ENCODE measurements at regions not wholly inside any gene's neighbourhood (a gene's known extent, or its start where the extent isn't known, plus 50 kb on each side); places are given as distances from the start of the nearest gene placed in this dataset.

DNA sequence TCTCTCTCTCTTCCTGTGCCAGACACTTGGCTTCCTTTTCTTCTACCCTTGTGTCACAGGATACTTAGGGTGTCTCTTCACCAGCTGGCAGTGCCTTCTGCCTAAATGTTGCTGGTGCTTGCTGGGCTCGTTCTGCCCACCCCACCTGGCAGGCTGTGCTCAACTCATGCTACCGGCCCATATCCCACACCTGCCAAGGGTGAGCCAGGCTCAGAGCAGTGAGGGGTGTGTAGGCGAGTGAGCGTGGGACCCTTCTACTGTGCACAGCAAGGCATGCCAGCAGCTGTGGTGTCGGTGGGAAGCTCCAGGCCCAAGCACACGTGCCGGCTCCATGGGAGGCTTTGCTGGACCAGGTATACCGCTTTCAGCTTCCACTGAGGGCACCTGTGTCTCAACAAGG lies 1626.7 kb upstream of the ACO1 start:
- H3K4me3 ChIP-seq (ENCODE audit: low read depth, low read length), result no peak overlapping the region
- TF ChIP-seq, protein P1, sequence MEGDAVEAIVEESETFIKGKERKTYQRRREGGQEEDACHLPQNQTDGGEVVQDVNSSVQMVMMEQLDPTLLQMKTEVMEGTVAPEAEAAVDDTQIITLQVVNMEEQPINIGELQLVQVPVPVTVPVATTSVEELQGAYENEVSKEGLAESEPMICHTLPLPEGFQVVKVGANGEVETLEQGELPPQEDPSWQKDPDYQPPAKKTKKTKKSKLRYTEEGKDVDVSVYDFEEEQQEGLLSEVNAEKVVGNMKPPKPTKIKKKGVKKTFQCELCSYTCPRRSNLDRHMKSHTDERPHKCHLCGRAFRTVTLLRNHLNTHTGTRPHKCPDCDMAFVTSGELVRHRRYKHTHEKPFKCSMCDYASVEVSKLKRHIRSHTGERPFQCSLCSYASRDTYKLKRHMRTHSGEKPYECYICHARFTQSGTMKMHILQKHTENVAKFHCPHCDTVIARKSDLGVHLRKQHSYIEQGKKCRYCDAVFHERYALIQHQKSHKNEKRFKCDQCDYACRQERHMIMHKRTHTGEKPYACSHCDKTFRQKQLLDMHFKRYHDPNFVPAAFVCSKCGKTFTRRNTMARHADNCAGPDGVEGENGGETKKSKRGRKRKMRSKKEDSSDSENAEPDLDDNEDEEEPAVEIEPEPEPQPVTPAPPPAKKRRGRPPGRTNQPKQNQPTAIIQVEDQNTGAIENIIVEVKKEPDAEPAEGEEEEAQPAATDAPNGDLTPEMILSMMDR (conservative IDR thresholded peaks at IDR 0.05; ENCODE audit: low read depth, low read length), result no peak
- no peak for DNase-seq (ENCODE audit: low read depth)

DNA sequence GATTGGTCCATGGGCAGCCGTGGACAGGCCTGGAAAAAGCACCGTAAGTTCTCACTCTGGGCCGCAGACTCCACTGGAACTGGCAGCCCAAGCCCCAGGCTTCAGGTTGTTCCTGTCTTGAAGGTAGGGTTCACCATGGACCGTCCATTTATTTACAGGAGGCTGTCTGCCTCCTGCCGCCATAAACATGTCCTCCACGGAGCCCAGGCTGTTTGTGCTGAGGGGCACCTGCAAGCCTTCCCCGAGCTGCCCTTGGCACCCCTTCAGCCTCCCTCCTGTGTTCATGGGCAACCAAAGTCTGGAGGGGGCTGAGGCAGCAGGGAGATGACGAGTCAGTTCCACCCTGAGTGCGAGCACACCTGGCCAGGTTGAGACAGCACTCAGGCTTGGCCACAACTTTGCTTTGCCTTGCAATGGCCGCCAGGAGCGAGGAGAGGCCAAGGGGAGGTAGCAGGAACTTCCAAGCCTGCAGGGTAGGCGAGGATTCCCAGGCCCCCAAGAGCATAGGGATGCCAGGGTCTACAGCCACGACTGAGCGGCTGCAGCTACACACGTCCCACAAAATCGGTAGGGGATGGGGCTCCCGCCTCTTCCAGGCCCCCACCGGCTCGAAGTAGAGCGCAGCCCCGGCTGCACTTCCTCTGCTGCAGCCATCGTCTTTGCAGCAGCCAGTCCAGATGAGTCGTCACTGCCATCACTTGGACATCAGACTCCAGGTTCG lies 1625.6 kb upstream of the ACO1 start:
- H3K4me3 ChIP-seq (ENCODE audit: low read depth, low read length), result no peak overlapping the region
- DNase-seq (ENCODE audit: low read depth), result no peak
- TF ChIP-seq, protein P1 (conservative IDR thresholded peaks at IDR 0.05; ENCODE audit: low read depth, low read length), result no peak

DNA sequence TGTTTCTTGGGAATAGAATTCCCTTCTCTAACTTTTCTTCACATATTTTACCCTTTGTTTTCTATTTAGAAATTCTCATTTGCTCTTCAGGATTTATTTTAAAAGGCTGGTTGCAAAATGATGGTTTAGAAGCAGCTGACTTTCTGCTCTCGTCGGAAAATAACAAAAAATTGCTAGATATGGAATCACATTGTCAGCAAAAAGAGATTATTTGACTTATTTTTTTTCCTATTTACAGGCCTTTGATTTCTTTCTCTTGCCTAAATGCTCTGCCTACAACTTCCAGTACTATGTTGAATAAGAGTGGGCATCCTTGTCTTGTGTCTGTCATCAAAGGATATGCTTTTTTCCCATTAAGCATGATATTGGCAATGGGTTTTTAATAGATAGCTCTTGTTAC lies 1619.1 kb upstream of the ACO1 start:
- H3K4me3 ChIP-seq (ENCODE audit: low read depth, low read length), result no peak overlapping the region
- TF ChIP-seq, protein P1 (conservative IDR thresholded peaks at IDR 0.05; ENCODE audit: low read depth, low read length), result no peak
- DNase-seq (ENCODE audit: low read depth), result no peak

DNA sequence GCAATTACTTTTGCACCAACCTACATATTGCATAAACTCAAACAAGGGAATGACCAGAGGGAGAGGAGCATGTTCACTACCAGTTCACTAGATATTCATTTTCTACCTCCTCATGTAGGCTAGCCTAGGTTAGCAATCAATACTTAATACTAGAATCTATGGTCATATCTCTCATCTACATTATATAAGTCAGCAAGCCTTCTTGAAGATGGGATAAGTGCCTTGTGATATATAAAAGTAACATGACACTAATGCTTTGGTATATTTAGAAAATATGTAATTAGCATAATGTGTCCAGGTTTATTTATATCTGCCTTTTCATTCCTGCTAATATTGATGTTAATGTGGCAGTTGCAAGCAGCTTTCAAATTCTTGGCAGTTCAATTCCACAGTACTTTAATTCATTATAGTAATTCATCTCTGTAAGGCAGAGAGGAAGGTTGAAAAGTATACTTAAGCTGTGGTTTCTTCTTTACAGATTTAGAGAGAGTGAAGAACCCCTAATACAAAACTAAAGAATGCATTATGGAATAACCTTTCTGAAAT lies 1613.2 kb upstream of the ACO1 start:
- TF ChIP-seq, protein P1 (conservative IDR thresholded peaks at IDR 0.05; ENCODE audit: low read depth, low read length), result no peak
- no peak for DNase-seq (ENCODE audit: low read depth)
- no peak overlapping the region for H3K4me3 ChIP-seq (ENCODE audit: low read depth, low read length)

DNA sequence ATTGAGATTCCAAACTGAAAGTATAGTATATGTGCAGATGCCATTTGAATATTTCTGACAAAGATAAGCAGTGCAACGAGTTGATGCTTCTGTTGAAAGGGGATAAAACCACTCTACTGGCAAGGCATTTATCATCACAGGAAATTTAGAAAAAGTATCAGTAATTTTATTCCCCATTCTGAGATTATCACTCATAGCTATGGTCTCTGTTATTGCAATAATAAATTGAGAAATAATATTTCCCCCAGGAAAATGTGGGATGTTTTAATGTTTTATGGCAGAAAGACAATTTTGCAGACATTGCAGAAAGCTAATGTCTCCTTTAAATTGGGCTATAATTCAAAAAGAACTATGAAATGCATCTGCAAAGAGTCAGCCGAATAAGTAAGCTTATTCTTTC lies 1612.7 kb upstream of the ACO1 start:
- DNase-seq (ENCODE audit: low read depth), result no peak
- TF ChIP-seq, protein P1 (conservative IDR thresholded peaks at IDR 0.05; ENCODE audit: low read depth, low read length), result no peak
- no peak overlapping the region for H3K4me3 ChIP-seq (ENCODE audit: low read depth, low read length)

DNA sequence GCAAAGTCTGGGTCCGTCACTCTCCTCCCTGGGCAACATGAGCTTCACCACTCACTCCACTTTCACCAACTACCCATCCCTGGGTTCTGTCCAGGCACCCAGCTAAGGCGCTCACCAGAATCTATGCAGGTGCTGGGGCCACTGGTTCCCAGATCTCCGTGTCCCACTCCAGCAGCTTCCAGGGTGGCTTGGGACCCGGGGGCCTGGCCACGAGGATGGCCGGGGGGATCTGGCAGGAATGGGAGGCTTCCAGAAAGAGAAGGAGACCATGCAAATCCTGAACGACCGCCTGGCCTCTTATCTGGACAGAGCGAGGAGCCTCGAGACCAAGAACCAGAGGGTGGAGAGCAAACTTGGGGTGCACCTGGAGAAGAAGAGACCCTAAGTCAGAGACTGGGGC lies 1611.0 kb upstream of the ACO1 start:
- H3K4me3 ChIP-seq (ENCODE audit: low read depth, low read length), result no peak overlapping the region
- no peak for DNase-seq (ENCODE audit: low read depth)
- TF ChIP-seq, protein P1 (conservative IDR thresholded peaks at IDR 0.05; ENCODE audit: low read depth, low read length), result no peak

DNA sequence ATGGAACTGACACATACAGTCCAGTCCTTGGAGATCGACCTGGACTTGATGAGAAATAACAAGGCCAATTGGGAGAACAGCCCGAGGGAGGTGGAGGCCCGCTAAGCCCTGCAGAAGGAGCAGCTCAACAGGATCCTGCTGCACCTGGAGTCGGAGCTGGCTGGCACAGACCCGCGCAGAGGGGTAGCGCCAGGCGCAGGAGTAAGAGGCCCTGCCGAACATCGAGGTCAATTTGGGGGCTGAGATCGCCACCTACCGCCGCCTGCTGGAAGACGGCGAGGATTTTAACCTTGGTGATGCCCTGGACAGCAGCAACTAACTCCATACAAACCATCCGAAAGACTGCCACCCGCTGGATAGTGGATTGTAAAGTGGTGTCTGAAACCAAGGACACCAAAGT lies 1610.1 kb upstream of the ACO1 start:
- no peak overlapping the region for H3K4me3 ChIP-seq (ENCODE audit: low read depth, low read length)
- TF ChIP-seq, protein P1 (conservative IDR thresholded peaks at IDR 0.05; ENCODE audit: low read depth, low read length), result peak; percentile 9
- DNase-seq (ENCODE audit: low read depth), result peak; percentile 15

All from choroid plexus epithelial cell (primary cell).